Right lobe of liver (tissue), 6 donors: ENCODE measurements at regions not wholly inside any gene's neighbourhood (a gene's known extent, or its start where the extent isn't known, plus 50 kb on each side); places are given as distances from the start of the nearest gene placed in this dataset.

Experiments
- ATAC-seq, 4 donors: fragments of 200-7000 bp; cut with Tn5 transposase; one replicate each; pipeline ENCODE4 v1.9.1; 2020; ENCODE audit warnings: mild to moderate bottlenecking in 4 of 4, moderate library complexity in 4 of 4
- DNase-seq, 3 donors: peaks; one replicate each; pipeline ENCODE4 v3.0.0-alpha.2; 2020
- H3K27ac ChIP-seq, 3 donors: fragments of 200-600 bp; one replicate each; pipeline ENCODE4 v1.8.0; 2022
- H3K27me3 ChIP-seq, 2 donors: fragments of 200-600 bp; one replicate each; pipeline ENCODE4 v1.8.0; 2022
- H3K36me3 ChIP-seq, 4 donors: fragments of 200-600 bp; sonication (generic) in 1 of 4; one replicate each; pipeline versions ENCODE4 v1.5.1 to v1.8.0; 2017 to 2022; ENCODE audit warnings: control low read depth in 1 of 4
- H3K4me1 ChIP-seq, 4 donors: fragments of 200-600 bp; sonication (generic) in 1 of 4; one replicate each; pipeline versions ENCODE4 v1.5.1 to v1.8.0; 2017 to 2022; ENCODE audit warnings: control low read depth in 1 of 4
- H3K4me3 ChIP-seq, 3 donors: fragments of 200-600 bp; one replicate each; pipeline ENCODE4 v1.8.0; 2022
- H3K9me3 ChIP-seq, 4 donors: fragments of 200-600 bp; sonication (generic) in 1 of 4; one replicate each; pipeline versions ENCODE4 v1.5.1 to v1.8.0; 2017 to 2022; ENCODE audit warnings: control low read depth in 1 of 4
- CTCF ChIP-seq, 4 donors: fragments of 200-600 bp in 3 of 4; fragments of 450-650 bp in 1 of 4; IDR thresholded peaks; one replicate each; pipeline versions ENCODE4 v1.5.1 to v1.8.0; 2016 to 2022; ENCODE audit warnings: antibody characterized with exemption in 4 of 4, mild to moderate bottlenecking in 2 of 4
- POLR2A ChIP-seq: fragments of 450-650 bp; IDR thresholded peaks from one replicate; pipeline ENCODE4 v1.6.1; 2017; ENCODE audit warnings: antibody characterized with exemption, mild to moderate bottlenecking
- WGBS: methylation state at CpG from one replicate; pipeline ENCODE4 v1.1.6; 2018; ENCODE audit warnings: low coverage, low lambda C conversion rate; ENCODE audit not compliant: insufficient coverage; ENCODE audit errors: missing lambda C conversion rate; 5-methylcytosine and 5-hydroxymethylcytosine counted together
- intact Hi-C, 2 donors: fragments of 100-400 bp; cut with DNase I; formaldehyde crosslinking; loops; one replicate each; pipeline versions ENCODE4 v1.11.2 to v1.14.1; 2022
- donor health status: DM: no; HTN: yes; CAD: no.
- donor health status: DM: no; HTN: no; CAD: no.
- donor health status: DM: no; HTN: no; CAD: no.
- donor health status: DM: no; HTN: yes; CAD: no.
- donor health status: DM: no; HTN: yes; CAD: no.

- Histone ChIP-seq H3K27me3 (no peaks in the 10 kb centered on the region), H3K36me3 (no peaks in the 10 kb centered on the region), H3K4me3 (no peak overlapping the region), H3K4me1 (peaks cover 0 to 1% (median 0%) of the 10 kb centered on the region in 4 donors), H3K9me3 (no peaks in the 10 kb centered on the region), H3K27ac (no peak overlapping the region)
- 54% methylated on average over 2 of the region's 2 CpGs for WGBS
- intact Hi-C loops = no loop called here
- TF ChIP-seq POLR2A = no peak
- no peak for TF ChIP-seq CTCF (IDR thresholded peaks at IDR 0.05)
- ATAC-seq (no peak), DNase-seq (no peak)
These were observed 466.3 kb downstream of the NAF1 start for GRCh38 chr4:162700358-162700757.

GRCh38 chr4:162699629-162700028, 467.1 kb downstream of the NAF1 start:
- WGBS = no CpG with 5 or more reads among the region's 1 CpG
- Histone ChIP-seq H3K4me3 (no peak overlapping the region), H3K4me1 (peaks cover 0 to 1% (median 0%) of the 10 kb centered on the region in 4 donors), H3K36me3 (no peaks in the 10 kb centered on the region), H3K27me3 (no peaks in the 10 kb centered on the region), H3K9me3 (no peaks in the 10 kb centered on the region), H3K27ac (no peak overlapping the region)
- no peak for ATAC-seq
- TF ChIP-seq POLR2A (no peak), CTCF (IDR thresholded peaks at IDR 0.05) (no peak)
- no peak for DNase-seq
- intact Hi-C loops = no loop called here

- WGBS = 42% methylated on average over 1 of the region's 1 CpG
- no peaks in the 10 kb centered on the region for H3K9me3 ChIP-seq
- ATAC-seq (peak in 3 of 4 donors; percentile 41 to 52 (median 46)), DNase-seq (no peak)
- H3K27ac ChIP-seq = no peak overlapping the region
- no peaks in the 10 kb centered on the region for H3K27me3 ChIP-seq
- no peaks in the 10 kb centered on the region for H3K36me3 ChIP-seq
- intact Hi-C loops = no loop called here
- no peaks in the 10 kb centered on the region for H3K4me1 ChIP-seq
- H3K4me3 ChIP-seq = no peak overlapping the region
- TF ChIP-seq CTCF (IDR thresholded peaks at IDR 0.05) (no peak), POLR2A (no peak)
These were observed 481.3 kb downstream of the NAF1 start for GRCh38 chr4:162685410-162685809.

GRCh38 chr4:162684998-162685397, 481.7 kb downstream of the NAF1 start:
- H3K9me3 ChIP-seq = no peaks in the 10 kb centered on the region
- no peak overlapping the region for H3K27ac ChIP-seq
- ATAC-seq (peak in 3 of 4 donors; percentile 17 to 40 (median 27)), DNase-seq (no peak)
- no peak for TF ChIP-seq POLR2A
- TF ChIP-seq CTCF (IDR thresholded peaks at IDR 0.05) = no peak
- no peak overlapping the region for H3K4me3 ChIP-seq
- no peaks in the 10 kb centered on the region for H3K36me3 ChIP-seq
- no peaks in the 10 kb centered on the region for H3K4me1 ChIP-seq
- no peaks in the 10 kb centered on the region for H3K27me3 ChIP-seq
- intact Hi-C loops = no loop called here

GRCh38 chr4:162684371-162684700, 482.4 kb downstream of the NAF1 start:
- TF ChIP-seq CTCF (IDR thresholded peaks at IDR 0.05) = no peak
- no peak for TF ChIP-seq POLR2A
- Histone ChIP-seq H3K4me3 (no peak overlapping the region), H3K27me3 (no peaks in the 10 kb centered on the region), H3K4me1 (no peaks in the 10 kb centered on the region), H3K27ac (no peak overlapping the region), H3K9me3 (no peaks in the 10 kb centered on the region), H3K36me3 (no peaks in the 10 kb centered on the region)
- ATAC-seq = peak in 2 of 4 donors; percentile 60 to 69
- intact Hi-C loops = no loop called here
- DNase-seq = no peak
